Activated naive CD4-positive, alpha-beta T cell treated with Interleukin-2 at 50 U/mL for 16 hours (primary cell): ENCODE measurements at regions not wholly inside any gene's neighbourhood (a gene's known extent, or its start where the extent isn't known, plus 50 kb on each side); places are given as distances from the start of the nearest gene placed in this dataset.
"Not testable (repeated sequence)": the region's sequence is repeated elsewhere in the genome, so short reads cannot be mapped to it uniquely, and the experiment has no call there.

ENCODE experiments used
- DNase-seq: peaks from one replicate; pipeline ENCODE4 v3.0.0-alpha.2; 2020

- no peak for DNase-seq
Measured at GRCh38 chr3:193938613-193939012, 197.3 kb upstream of the HES1 start.

- no peak for DNase-seq
Measured at GRCh38 chr3:193939527-193939926, 196.4 kb upstream of the HES1 start.

GRCh38 chr3:193940526-193940925, 195.4 kb upstream of the HES1 start:
- no peak for DNase-seq

GRCh38 chr3:193941486-193941885, 194.5 kb upstream of the HES1 start:
- DNase-seq, result no peak

- DNase-seq, result no peak
Measured at GRCh38 chr3:193942516-193943055, 193.4 kb upstream of the HES1 start.

- DNase-seq, result no peak
Measured at GRCh38 chr3:193943200-193943599, 192.7 kb upstream of the HES1 start.

GRCh38 chr3:193943851-193944517, 192.0 kb upstream of the HES1 start:
- DNase-seq, result no peak

GRCh38 chr3:193944518-193944884, 191.4 kb upstream of the HES1 start:
- DNase-seq, result no peak

- DNase-seq, result no peak
Measured at GRCh38 chr3:193945143-193945542, 190.8 kb upstream of the HES1 start.

GRCh38 chr3:193946945-193947344, 189.0 kb upstream of the HES1 start:
- DNase-seq, result no peak

- no peak for DNase-seq
Measured at GRCh38 chr3:193947596-193947995, 188.4 kb upstream of the HES1 start.

GRCh38 chr3:193948459-193948858, 187.5 kb upstream of the HES1 start:
- no peak for DNase-seq

- no peak for DNase-seq
Measured at GRCh38 chr3:193951859-193952258, 184.1 kb upstream of the HES1 start.

- no peak for DNase-seq
Measured at GRCh38 chr3:193954752-193955151, 181.2 kb upstream of the HES1 start.

- DNase-seq, result no peak
Measured at GRCh38 chr3:193955719-193956118, 180.2 kb upstream of the HES1 start.

- no peak for DNase-seq
Measured at GRCh38 chr3:193959861-193960260, 176.1 kb upstream of the HES1 start.

- no peak for DNase-seq
Measured at GRCh38 chr3:193960487-193961274, 175.3 kb upstream of the HES1 start.

- DNase-seq, result peak; percentile 19
Measured at GRCh38 chr3:193962986-193963685, 172.8 kb upstream of the HES1 start.

- peak; percentile 4 for DNase-seq
Measured at GRCh38 chr3:193963808-193964516, 172.0 kb upstream of the HES1 start.

- no peak for DNase-seq
Measured at GRCh38 chr3:193964517-193964880, 171.4 kb upstream of the HES1 start.

GRCh38 chr3:193968380-193968974, 167.5 kb upstream of the HES1 start:
- no peak for DNase-seq

- DNase-seq, result not testable (repeated sequence)
Measured at GRCh38 chr3:193970131-193970772, 165.7 kb upstream of the HES1 start.
